AG10803 (cell line): ENCODE measurements at regions not wholly inside any gene's neighbourhood (a gene's known extent, or its start where the extent isn't known, plus 50 kb on each side); places are given as distances from the start of the nearest gene placed in this dataset.

Experiments used
- DNase-seq: peaks from one replicate; pipeline ENCODE4 v3.0.0; 2010; ENCODE audit warnings: low read depth
- H3K4me3 ChIP-seq: 2 replicates; pipeline ENCODE4 v1.5.1; 2011; ENCODE audit warnings: mild to moderate bottlenecking, low read length, control low read depth
- TF ChIP-seq, protein P1 (sequence below): conservative IDR thresholded peaks from 2 replicates; pipeline ENCODE4 v1.5.1; 2011; ENCODE audit warnings: mild to moderate bottlenecking, low read length, control low read depth, inconsistent platforms

DNA sequence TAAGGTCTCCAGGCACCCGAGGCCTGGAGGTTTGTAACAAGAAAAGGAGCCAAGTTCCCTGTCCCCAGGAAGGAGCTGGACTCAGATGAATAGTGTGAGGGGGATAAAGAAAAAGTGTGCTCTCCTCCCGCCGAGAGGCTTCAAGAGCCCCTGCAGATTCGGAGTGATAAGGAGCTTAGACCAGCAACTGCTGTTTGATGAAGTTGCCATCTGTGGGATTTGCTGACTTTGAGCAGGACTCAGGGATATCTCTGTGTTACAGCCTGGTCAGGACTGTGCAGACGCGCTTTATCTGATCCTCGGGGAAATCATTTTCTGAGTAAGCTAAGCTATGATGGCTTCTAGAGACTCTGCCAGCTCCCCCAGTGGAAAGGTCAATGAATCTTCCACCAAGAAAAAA lies 1017.0 kb downstream of the TBC1D22A start:
- no peak for DNase-seq
- no peak overlapping the region for H3K4me3 ChIP-seq
- TF ChIP-seq, protein P1, sequence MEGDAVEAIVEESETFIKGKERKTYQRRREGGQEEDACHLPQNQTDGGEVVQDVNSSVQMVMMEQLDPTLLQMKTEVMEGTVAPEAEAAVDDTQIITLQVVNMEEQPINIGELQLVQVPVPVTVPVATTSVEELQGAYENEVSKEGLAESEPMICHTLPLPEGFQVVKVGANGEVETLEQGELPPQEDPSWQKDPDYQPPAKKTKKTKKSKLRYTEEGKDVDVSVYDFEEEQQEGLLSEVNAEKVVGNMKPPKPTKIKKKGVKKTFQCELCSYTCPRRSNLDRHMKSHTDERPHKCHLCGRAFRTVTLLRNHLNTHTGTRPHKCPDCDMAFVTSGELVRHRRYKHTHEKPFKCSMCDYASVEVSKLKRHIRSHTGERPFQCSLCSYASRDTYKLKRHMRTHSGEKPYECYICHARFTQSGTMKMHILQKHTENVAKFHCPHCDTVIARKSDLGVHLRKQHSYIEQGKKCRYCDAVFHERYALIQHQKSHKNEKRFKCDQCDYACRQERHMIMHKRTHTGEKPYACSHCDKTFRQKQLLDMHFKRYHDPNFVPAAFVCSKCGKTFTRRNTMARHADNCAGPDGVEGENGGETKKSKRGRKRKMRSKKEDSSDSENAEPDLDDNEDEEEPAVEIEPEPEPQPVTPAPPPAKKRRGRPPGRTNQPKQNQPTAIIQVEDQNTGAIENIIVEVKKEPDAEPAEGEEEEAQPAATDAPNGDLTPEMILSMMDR = no peak

GRCh38 chr22:47778160-47778658 lies 1015.8 kb downstream of the TBC1D22A start:
- no peak for DNase-seq
- TF ChIP-seq, protein P1 = no peak
- H3K4me3 ChIP-seq = no peak overlapping the region

DNA sequence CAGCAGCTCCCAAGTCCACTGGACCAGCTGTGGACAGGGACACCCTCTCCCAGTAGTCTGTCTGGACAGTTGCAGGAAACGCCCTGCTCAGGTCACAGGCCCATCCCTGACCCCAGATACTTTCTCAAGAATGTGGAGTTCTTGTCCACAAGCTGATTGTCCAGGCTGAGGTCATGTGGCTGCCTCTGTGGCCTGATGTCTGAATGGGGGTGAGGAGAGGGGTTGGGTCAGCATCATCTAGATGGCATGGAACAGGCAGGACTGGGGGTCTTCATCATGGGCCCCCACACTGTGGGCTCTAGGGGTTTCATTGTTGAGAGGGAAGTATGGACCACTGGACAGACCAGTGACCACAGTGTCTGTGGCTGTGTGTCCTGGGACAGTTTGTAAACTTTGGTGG lies 1015.0 kb downstream of the TBC1D22A start:
- TF ChIP-seq, protein P1 = no peak
- H3K4me3 ChIP-seq = no peak overlapping the region
- DNase-seq = no peak

DNA sequence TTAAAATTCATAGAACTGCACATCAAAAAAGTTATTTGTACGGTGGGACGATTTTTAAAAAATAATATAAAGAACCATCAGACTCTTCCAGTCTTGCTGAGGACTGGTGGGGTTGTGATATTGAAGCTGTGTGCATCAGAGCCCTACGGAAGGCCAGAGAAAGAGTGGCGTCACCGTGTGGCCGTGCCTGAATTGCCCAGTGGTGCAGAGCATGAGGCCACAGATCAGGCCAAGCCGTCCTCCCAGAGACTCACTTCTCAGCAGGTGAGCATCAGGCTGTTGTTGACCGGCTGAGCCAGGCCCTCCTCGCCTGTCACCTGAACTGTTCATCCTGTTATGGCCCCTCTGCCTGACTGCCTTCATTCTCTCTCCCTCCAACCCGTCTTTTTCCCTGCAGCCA lies 1013.9 kb downstream of the TBC1D22A start:
- no peak for DNase-seq
- TF ChIP-seq, protein P1 = no peak
- H3K4me3 ChIP-seq = no peak overlapping the region

DNA sequence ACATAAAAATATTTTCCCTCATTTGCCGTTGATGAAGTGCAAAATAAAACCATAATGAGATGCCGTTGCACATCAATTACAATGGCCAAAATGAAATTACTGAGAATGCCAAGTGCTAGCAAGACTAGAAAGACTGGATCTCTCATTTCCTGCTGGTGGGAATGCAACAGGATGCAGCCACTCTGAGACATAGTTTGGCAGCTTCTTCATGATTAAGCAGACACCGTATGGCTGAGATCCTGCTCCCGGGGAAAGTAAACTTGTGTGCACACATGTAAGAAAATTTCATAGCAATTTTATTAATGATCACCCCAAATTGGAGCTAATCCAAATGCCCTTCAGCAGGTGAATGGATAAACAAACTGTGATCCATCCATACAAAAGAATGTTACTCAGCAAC lies 1013.2 kb downstream of the TBC1D22A start:
- TF ChIP-seq, protein P1 = no peak
- no peak overlapping the region for H3K4me3 ChIP-seq
- DNase-seq = no peak

- TF ChIP-seq, protein P1 = no peak
- H3K4me3 ChIP-seq = no peak overlapping the region
- no peak for DNase-seq
These were observed 1012.7 kb downstream of the TBC1D22A start for GRCh38 chr22:47775191-47775590.

DNA sequence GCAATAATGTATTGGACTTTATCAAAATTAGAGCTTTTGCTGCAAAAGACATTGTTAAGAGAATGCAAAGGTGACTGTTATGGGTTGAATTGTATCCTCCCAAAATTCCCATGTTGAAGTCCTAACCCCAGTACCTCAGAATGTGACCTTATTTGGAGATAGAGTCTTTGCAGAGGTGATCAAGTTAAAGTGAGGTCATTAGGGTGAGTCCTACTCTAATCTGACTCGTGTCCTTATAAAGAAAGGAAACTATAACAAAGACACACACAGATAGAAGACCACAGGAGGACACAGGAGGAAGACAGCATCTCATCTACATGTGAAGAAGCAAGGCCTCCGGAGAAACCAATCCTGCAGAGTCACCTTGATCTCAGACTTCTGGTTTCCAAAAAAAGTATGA lies 1011.2 kb downstream of the TBC1D22A start:
- TF ChIP-seq, protein P1 = no peak
- no peak for DNase-seq
- H3K4me3 ChIP-seq = no peak overlapping the region
